ENCODE measurements at regions not wholly inside any gene's neighbourhood (a gene's known extent, or its start where the extent isn't known, plus 50 kb on each side); places are given as distances from the start of the nearest gene placed in this dataset.

- DNase-seq = no peak
Observed at GRCh38 chr18:34159691-34160185, 65.0 kb downstream of the NOL4 start.

- DNase-seq = peak; percentile 30
Observed at GRCh38 chr18:34158881-34159690, 65.6 kb downstream of the NOL4 start.

- no peak for DNase-seq
Observed at GRCh38 chr18:34153711-34154110, 71.0 kb downstream of the NOL4 start.

GRCh38 chr18:34131006-34131405 is 93.7 kb downstream of the NOL4 start:
- no peak for DNase-seq

GRCh38 chr18:34128436-34128835 is 96.3 kb downstream of the NOL4 start:
- no peak for DNase-seq

GRCh38 chr18:34126121-34126520 is 98.6 kb downstream of the NOL4 start:
- DNase-seq = no peak

- DNase-seq = peak; percentile 79
Observed at GRCh38 chr18:34122724-34123334, 101.9 kb downstream of the NOL4 start.

- DNase-seq = no peak
Observed at GRCh38 chr18:34121200-34121721, 103.5 kb downstream of the NOL4 start.

GRCh38 chr18:34120294-34120693 is 104.4 kb downstream of the NOL4 start:
- DNase-seq = no peak

- DNase-seq = peak; percentile 27
Observed at GRCh38 chr18:34117319-34117718, 107.4 kb downstream of the NOL4 start.

- DNase-seq = no peak
Observed at GRCh38 chr18:34115409-34116081, 109.2 kb downstream of the NOL4 start.

- DNase-seq = no peak
Observed at GRCh38 chr18:34114996-34115395, 109.7 kb downstream of the NOL4 start.

GRCh38 chr18:34108206-34108605 is 116.5 kb downstream of the NOL4 start:
- no peak for DNase-seq

GRCh38 chr18:34098109-34098508 is 126.6 kb downstream of the NOL4 start:
- DNase-seq = no peak

GRCh38 chr18:34097312-34097711 is 127.4 kb downstream of the NOL4 start:
- DNase-seq = no peak

- no peak for DNase-seq
Observed at GRCh38 chr18:34094148-34094547, 130.6 kb downstream of the NOL4 start.

- no peak for DNase-seq
Observed at GRCh38 chr18:34092796-34093195, 131.9 kb downstream of the NOL4 start.

- no peak for DNase-seq
Observed at GRCh38 chr18:34086370-34086769, 138.3 kb downstream of the NOL4 start.

- DNase-seq = no peak
Observed at GRCh38 chr18:34085140-34085739, 139.5 kb downstream of the NOL4 start.

GRCh38 chr18:34084635-34085034 is 140.1 kb downstream of the NOL4 start:
- DNase-seq = no peak

GRCh38 chr18:34083910-34084535 is 140.7 kb downstream of the NOL4 start:
- no peak for DNase-seq

- DNase-seq = no peak
Observed at GRCh38 chr18:34077599-34077998, 147.1 kb downstream of the NOL4 start.

Data from NCI-H1694 (cell line).